Gastroesophageal sphincter (tissue), 3 donors: ENCODE measurements at regions not wholly inside any gene's neighbourhood (a gene's known extent, or its start where the extent isn't known, plus 50 kb on each side); places are given as distances from the start of the nearest gene placed in this dataset.

ENCODE experiments used
- CTCF ChIP-seq, 4 experiments: fragments of 200-600 bp in 2 of 4; fragments of 450-650 bp in 2 of 4; sonication (generic) in 1 of 4; IDR thresholded peaks; one replicate each; pipeline ENCODE4 v1.5.1; 2017 to 2019; ENCODE audit warnings: antibody characterized with exemption in 4 of 4, mild to moderate bottlenecking in 2 of 4, moderate library complexity in 2 of 4
- EP300 ChIP-seq: sonication (generic); formaldehyde crosslinking; IDR thresholded peaks from one replicate; pipeline ENCODE4 v1.6.1; 2017; ENCODE audit warnings: antibody characterized with exemption, mild to moderate bottlenecking
- POLR2A ChIP-seq, 2 donors: fragments of 450-650 bp; IDR thresholded peaks; one replicate each; pipeline ENCODE4 v1.6.1; 2017; ENCODE audit warnings: antibody characterized with exemption in 2 of 2, mild to moderate bottlenecking in 2 of 2, moderate library complexity in 1 of 2
- POLR2AphosphoS5 ChIP-seq: sonication (generic); formaldehyde crosslinking; IDR thresholded peaks from one replicate; pipeline ENCODE4 v1.6.1; 2017; ENCODE audit warnings: antibody characterized with exemption

- TF ChIP-seq CTCF (IDR thresholded peaks at IDR 0.05) (no peak), POLR2AphosphoS5 (no peak), POLR2A (IDR thresholded peaks at IDR 0.05) (no peak), EP300 (no peak)
Observed at GRCh38 chr2:181130686-181131085, 150.3 kb downstream of the UBE2E3 start.
